ENCODE measurements at regions not wholly inside any gene's neighbourhood (a gene's known extent, or its start where the extent isn't known, plus 50 kb on each side); places are given as distances from the start of the nearest gene placed in this dataset.
A peak's percentile ranks its signal among the peaks of the same experiment; 100 is the strongest.
"Not testable (repeated sequence)": the region's sequence is repeated elsewhere in the genome, so short reads cannot be mapped to it uniquely, and the experiment has no call there.

DNA sequence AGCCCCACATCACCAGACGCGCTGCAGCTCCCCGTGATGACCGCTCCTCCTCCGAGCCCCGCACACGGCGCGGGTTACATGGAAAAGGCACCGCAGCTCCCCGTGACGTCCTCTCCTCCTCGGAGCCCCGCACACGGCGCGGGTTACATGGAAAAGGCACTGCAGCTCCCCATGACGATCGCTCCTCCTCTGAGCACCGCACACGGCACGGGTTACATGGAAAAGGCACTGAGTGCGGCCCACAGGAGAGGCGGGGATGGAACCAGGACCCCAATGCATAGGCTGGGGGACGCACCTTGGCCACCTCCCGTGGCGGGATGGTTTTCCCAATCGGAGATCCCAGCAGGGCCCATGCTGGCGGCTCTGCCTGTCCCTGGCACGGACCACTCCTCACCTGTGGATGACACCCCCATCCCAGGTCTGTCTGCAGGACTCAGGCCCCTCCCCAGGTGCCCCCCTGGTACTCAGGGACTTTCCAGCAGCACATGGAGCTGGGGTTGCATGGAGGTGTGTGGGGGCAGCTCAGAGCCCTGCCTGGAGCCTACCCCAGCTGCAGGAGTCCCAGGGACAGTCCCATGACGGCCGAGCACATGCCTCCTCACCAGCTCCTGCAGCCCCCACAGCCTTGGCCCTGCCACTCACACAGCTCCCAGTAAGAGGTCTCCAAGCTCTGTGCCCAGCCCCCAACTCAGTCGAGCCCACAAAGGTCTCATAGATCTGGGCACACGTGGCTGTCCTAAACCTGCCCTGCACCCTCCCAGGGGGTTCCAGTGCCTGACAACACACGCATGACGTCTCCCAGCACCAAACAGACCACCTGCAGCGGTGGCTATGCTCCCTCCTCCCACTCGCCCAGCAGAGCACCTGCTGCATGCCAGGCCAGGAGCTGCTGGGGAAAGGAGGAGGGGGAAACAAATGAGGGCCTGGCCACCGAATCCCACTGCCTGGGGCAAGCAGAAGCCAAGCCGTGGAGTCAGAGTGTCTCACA is 166.6 kb downstream of the BRD1 start:
- DNase-seq (ENCODE audit: low read depth in 2 of 3, low spot score in 2 of 3): no peak

DNA sequence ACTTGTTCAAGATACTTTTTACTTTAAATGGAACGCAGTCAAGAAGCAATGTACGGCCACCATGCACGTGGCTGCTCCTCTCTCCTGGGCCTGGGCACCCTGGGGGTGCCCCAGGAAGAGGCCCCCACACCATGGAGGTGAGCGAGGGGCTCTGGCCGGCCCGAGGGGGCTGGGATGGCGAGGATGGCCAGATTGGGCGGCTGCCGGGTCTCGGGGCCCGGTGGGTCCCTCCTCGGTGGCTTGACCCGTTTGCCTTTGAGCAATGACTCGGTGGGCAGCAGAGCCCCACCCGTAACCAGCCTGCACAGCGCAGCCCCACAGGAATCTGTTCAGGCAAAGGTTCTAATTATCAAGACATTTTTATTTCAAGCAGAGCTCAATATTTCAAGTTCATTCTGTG is 167.4 kb downstream of the BRD1 start:
- DNase-seq (ENCODE audit: low read depth in 2 of 3, low spot score in 2 of 3): no peak

DNA sequence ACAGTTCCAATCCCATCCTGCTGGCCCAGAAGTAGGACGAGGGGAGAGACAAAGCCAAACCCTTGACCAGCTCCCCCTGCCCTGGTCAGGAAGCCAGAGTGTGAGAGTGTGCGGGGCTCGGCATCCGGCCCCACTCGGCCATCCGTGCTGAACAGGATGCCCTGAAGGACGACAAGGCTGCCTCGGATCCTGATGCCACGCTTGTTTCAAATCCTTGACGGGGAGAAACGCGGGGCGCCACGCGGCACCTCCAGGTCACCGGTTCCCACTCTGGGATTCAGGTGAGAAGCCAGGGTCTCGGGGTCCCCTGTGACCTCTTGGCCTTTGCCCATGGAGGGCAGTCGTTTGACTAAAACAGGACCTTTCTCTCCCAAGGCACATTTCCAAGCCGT is 167.8 kb downstream of the BRD1 start:
- no peak for DNase-seq (ENCODE audit: low read depth in 2 of 3, low spot score in 2 of 3)

DNA sequence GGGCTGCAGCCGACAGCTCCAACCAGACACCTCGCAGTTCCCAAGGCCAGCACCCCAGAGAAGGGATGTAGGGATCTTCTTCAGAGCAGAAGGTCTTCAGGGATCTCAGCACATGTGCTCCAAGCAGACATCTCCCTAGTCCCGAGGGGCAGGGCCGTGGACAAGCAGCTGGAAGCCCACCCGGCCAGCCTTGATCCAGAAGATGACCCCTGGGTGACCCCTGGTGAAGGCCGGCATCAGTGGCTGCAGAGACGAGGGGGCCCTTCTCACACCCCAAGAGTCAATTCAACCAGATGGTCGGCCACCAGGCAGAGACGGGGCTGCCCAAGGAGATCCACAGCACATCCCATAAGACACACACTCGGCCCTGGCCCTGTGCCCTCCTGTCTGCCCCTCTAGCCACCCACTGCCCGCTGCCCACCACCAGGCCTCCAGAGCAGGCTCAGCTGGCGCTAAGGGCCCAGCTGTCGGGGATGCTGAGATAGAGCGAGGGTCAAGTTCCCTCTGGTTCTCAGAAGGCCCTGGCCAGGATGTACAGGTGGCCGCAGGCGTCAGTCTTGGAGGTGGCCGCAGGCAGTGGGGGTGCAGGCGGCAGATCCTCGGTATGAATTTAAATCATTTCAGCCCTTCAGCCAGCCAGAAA is 168.3 kb downstream of the BRD1 start:
- no peak for DNase-seq (ENCODE audit: low read depth in 2 of 3, low spot score in 2 of 3)

DNA sequence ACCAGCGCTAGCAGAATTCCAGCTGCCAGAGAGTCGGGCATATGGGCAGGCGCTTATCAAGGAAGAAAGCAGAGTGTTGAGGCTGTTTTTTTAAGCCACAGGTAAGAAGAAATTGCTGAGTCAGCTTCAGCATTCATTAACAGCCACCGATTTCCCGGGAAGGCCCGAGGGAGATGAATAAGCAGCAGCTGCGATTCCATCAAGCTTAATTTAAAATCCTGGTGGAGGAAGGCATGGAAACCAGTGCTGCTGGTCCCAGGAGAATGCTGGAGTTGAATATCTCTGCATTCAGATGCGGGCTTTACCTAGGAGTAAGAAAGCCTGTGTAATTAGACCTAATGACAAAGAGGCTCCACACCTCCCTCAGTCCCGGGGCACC is 168.8 kb downstream of the BRD1 start:
- no peak for DNase-seq (ENCODE audit: low read depth in 2 of 3, low spot score in 2 of 3)

DNA sequence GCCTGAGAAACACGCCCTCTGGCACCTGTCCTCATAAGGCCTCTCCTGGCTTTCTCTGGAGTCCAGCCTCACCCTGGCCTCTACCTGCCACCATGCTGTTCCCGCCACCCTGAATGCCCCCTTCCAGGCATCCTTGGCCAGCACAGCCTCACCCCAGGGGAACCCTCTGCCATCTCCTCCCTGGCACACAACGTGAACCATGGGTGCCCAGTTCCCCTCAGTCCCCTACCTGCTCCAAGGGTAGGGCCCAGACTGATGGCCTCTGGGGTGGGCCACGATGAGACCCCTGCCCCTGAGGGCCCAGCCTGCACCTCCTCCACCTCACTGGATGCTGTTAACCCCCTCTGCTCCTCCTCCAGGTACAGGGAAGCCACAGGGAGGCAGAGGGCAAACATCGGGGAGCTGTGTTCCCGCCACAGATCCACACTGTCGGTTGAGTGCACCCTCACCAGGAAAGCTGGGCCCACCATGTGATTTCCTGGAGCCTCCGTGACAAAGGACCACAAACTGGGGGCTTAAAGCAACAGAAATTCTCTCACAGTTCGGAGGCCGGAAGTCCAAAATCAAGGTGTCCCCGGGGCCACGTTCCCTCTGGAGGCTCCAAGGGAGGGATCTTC is 169.6 kb downstream of the BRD1 start:
- peak in 2 of 3 donors; percentile 49 to 72 for DNase-seq (ENCODE audit: low read depth in 2 of 3, low spot score in 2 of 3)

DNA sequence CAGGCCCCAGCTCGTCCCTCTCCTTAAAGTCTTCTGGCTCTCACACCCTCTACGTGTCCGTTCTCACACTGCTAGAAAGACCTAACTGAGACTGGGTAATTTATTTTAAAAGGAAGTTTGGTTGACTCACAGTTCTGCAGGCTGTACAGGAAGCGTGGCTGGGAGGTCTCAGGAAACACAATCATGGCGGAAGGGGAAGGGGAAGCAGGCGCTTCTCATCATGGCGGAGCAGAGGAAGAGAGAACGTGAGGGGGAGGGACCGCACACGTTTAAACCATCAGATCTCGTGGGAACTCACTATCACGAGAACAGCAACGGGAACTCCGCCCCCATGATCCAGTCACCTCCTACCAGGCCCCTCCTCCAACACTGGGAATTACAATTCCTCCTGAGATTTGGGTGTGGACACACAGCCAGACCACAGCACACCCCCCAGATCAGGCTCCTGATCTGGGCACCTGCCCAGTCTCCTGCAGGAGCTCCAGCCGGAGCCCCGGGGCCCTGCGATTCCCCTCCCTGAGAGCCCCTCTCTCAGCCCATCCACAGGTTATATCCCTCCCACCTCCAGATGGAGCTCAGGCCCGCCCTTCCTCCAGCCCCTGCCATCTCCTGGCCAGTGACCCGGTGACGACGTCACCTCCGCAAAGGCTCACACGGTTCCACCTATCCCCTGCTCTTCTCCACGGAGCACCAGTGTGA is 170.2 kb downstream of the BRD1 start:
- DNase-seq (ENCODE audit: low read depth in 2 of 3, low spot score in 2 of 3): peak; percentile 31 to 99 (median 98)

DNA sequence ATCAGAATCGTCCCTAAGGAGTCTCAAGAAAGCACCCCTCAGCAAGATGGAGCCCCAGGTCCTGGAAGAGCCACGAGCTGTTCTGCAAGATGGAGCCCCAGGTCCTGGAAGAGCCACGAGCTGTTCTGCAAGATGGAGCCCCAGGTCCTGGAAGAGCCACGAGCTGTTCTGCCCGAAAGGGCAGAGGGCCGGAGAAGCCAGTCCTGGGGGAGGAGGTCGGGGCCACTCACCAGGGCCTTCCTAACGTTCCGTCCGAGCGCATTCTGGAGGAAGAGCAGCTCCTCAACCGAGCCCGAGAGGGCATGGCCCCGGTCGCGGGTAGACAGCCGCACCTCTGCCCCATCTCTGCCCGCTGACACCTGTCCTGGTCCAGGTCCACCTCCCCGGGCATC is 170.8 kb downstream of the BRD1 start:
- DNase-seq (ENCODE audit: low read depth in 2 of 3, low spot score in 2 of 3): not testable (repeated sequence)

DNA sequence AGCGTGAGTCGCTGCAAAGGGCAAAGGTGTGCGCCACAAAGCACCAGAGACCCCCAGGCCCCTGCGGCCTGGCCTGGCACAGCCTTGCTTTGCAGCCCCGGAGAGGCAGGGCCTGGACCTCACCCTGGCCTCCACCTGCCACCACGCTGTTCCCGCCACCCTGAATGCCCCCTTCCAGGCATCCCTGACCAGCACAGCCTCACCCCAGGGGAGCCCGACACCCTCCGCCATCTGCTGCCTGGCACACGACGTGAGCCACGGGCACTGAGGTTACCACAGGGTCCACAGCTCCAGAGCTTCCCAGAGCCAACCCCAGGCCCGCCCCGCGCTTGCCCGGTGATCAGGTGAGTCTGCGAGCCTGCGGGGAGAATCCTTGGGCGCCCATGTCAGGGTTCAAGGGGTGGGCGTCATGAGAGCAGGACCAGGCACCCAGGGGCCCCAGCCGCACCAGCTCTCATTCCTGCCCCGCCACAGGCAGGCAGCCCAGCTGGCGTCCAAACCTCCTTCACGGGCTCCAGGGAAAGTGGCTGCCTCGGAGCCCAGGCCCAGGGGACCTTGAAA is 171.3 kb downstream of the BRD1 start:
- DNase-seq (ENCODE audit: low read depth in 2 of 3, low spot score in 2 of 3): no peak

DNA sequence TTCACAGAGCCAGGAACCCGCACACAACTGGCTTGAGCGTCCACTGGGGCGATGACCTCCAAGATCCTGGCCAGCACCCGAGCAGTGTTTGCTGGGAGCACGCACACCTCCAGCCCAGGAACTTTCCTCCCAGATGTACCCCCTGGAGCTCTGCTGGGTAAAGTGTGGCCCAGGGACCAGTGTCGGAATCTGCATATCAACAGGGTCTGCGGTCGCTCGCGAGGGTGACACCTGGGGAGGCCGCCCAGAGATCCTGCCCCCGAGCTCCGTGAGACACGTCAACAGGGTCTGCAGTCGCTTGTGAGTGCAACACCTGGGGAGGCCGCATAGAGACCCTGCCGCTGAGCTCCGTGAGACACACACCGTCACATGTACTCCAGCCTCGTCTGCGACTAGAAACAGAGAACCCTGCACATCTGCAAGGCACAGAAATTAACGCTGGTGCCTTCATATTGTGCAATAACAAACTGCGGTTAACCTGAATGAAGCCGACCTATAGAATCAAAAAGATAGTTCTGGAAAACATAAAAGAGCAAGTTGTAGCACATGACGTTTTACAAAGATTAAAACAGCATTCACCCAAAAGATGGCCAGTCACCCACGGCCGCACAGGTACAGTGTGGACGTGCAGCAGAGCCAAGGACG is 172.4 kb downstream of the BRD1 start:
- DNase-seq (ENCODE audit: low read depth in 2 of 3, low spot score in 2 of 3): no peak

DNA sequence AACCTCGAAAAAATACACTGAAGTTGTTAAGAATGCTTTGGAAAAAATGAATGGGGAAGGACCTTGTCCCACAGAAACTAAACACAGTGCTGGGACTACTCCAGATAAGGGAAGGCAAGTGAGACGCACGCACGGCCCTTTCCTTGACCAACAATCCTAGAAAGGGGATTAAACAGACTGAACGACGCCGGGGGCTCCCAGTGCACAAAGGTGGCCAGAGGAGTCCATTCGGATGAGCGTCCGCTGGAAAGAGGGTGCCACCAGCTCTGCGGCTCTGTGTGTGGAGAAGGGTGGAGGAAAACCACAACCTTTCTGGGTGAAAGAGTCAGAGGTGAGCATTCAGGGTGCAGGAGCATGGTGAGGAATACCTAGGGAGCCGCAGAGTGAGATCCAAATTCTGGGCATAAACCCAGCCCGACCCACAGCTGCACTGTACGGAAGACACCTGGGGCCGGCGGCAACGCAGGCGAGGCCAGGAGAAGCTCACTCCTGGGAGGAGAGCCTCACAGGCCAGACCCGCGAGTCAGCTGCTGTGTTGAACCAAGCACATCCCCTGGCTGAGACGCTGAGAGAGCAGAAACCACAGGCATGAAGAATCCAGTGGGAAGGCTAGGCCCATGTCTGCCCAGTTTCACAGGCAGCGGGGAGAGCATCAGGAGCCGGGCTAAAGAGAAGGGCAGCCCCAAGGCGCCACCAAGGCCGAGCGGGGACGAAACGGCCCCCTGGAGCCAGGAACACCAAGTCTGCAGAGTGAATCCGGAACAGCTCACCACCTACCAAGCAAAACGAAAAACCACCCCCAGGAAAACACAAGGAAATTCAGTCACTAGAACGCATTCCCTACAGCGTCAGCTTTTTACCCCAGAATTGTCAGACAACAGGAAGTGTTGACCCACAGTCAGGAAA is 177.1 kb downstream of the BRD1 start:
- DNase-seq (ENCODE audit: low read depth in 2 of 3, low spot score in 2 of 3): no peak

DNA sequence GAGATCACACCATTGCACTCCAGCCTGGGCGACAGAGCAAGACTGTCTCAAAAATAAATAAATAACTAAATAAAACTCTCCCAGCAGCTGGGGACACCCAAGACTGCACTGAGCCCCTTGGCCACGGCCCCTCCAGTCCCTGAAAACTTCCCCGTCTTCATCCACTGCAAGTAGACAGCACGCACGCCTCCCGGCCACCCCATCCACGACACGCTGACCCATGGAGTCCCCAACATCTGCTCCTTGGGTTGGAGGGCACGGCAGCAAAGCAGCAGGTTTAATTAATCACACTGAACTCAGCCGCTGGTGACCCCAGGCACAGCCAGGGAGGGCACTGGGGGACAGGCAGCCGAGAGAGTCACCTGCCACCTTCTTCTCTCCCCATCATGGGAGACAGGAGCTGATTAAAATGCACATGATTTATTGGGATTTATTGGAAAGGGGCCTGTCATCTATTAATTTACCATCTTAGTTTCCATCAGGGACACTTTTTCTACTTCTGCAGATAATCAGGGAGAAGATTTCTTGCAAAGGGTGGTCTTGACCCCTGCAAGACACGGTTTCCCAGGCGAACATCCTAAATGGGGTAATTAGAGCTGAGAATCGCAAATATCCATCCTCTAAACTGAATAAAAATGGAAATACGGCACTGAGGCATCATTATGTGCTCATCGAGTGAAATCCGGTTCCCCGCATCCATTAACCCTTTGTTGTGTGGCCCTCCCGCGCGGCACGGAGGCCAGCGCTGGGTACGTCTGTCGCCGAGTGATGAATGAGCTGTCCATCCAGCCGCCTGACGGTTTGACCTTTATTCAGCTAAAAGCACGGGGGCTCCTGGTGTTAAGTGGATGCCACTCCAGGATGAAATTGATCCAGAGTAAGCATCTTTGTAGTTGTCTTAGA is 178.3 kb downstream of the BRD1 start:
- no peak for DNase-seq (ENCODE audit: low read depth in 2 of 3, low spot score in 2 of 3)

DNA sequence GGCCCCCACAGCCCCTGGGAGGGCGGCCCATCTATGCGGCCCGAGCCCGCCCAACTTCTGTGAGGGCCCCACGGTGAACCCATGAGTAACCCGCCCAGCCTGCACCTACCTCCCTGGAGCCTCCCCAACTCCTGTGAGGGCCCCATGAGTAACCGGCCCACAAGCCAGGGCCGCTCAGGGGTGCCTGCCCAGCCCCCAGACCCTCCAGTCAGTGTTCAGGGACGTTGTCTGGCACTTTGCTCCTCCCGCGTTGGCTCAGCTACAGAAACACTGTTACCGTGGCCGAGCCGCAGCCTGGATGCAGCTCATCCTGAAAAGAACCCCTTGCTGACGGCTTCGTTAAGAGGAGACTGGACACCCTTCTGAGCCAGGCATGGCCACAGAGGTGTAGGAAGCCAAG is 179.6 kb downstream of the BRD1 start:
- DNase-seq (ENCODE audit: low read depth in 2 of 3, low spot score in 2 of 3): no peak

DNA sequence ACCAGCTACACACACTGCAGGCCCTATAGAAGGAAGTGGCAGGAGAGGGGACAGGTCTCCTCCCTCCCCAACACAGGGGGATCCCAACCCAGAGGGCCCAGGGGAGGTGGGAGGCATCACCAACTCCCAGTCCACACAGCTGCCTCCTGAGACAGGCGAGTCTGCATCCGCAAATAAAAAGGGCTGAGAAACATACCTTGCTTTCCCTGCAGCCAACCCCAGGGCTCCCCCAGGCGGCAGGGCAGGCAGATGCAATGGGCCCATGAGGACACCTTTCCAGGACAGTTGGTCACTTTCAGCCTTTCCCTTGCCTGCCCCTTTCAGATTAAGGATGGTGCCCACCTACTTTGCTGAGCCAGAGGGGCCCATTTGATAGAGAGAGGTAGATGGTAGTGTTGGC is 180.0 kb downstream of the BRD1 start:
- no peak for DNase-seq (ENCODE audit: low read depth in 2 of 3, low spot score in 2 of 3)

DNA sequence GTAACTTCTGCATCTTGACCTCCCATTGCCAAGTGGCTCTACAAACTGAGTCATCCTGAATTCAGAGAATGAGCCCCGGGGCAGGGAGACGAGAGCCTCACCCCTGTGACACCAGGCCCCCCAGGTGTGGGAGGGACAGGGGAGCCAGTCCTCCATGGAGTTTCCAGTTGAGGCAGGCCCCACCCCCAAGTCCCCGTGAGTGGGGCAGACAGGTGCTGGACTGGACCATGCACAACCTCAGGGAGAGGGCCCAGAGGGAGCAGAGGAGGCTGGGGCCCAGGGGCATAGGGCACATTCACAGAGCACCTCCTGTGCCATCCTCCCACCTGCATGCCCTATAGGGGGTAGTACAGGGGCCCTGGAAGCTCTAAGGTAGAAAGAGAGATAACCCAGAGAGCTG is 180.8 kb downstream of the BRD1 start:
- DNase-seq (ENCODE audit: low read depth in 2 of 3, low spot score in 2 of 3): no peak

DNA sequence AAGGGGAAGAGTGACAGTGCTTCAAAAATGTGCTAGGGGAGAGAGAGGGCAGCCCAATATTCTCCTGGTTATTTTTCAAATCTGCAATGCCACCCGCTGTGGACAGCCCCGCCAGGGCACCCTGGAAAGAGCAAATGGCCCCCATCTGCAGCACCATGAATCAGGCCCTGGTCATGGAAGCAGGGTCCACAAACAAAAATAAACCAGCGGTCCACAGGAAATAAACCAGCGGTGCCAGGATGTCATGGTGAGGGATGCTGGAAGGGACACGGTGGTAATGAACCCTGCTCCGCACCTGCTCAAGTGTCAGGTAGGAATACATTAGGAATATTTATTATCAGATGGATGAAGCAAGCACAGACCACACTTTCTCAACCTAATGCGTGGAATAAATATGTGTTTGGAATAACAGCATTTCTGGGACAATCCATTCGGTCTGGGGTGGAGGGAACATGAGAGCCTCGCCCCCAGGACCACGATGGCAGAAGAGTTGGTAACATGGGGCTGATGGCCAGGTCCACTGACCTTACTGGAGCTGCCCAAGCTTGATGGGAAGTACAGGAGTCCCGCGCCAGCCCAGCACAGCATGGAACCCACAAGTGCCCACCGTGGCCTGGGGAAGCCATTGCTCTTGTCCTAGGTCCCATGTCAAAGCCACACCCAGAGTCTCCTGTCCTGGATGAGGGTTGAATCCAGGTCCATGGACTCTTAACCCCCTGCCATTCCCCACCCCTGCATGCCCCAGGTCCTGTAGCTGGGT is 181.7 kb downstream of the BRD1 start:
- DNase-seq (ENCODE audit: low read depth in 2 of 3, low spot score in 2 of 3): no peak

DNA sequence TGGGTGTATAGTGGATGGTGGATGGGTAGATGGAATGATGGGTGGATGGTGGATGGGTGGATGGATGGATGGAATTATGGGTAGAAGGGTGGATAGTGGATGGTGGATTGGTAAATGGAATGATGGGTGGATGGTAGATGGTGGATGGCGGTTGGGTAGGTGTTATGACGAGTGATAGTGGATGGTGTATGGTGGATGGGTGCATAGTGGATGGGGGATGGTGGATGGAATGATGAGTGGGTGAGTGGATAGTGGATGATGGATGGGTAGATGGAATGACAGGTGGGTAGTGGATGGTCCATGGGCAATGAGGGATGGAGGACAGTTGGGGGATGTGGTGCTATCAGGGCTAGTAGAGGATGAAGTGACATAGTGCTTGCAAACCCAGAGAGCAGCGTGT is 182.4 kb downstream of the BRD1 start:
- DNase-seq (ENCODE audit: low read depth in 2 of 3, low spot score in 2 of 3): no peak

DNA sequence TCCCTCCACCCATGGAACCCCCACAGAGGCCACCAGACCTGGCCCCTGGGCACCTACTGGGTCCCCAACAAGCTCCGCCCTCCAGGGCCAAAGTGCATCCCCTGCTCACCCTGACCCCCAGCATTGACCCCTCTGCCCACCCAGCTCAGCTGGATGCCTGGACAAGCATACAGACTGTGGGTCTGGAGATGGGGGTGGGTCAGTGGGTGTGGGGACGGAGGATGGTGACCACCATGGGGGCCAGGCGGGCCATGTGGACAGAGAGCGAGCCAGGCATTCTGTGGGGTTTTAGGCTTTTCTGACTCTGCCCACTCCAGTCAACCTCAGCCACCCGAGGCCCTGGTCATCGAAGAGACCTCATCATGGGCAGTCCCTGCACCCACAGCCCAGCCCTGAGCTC is 183.7 kb downstream of the BRD1 start:
- DNase-seq (ENCODE audit: low read depth in 2 of 3, low spot score in 2 of 3): no peak

Data from hematopoietic multipotent progenitor cell (in vitro differentiated cells).